Ishikawa (cell line): ENCODE measurements at regions not wholly inside any gene's neighbourhood (a gene's known extent, or its start where the extent isn't known, plus 50 kb on each side); places are given as distances from the start of the nearest gene placed in this dataset.

Source experiments
- CEBPB ChIP-seq: IDR thresholded peaks from 2 replicates; pipeline ENCODE4 v1.6.1; 2012
- CREB1 ChIP-seq: IDR thresholded peaks from 2 replicates; pipeline ENCODE4 v1.6.1; 2012; ENCODE audit warnings: low read depth
- EGR1 ChIP-seq: IDR thresholded peaks from 2 replicates; pipeline ENCODE4 v1.6.1; 2012
- EP300 ChIP-seq: IDR thresholded peaks from 2 replicates; pipeline ENCODE4 v1.6.1; 2012; ENCODE audit warnings: borderline replicate concordance
- FOXM1 ChIP-seq: IDR thresholded peaks from 2 replicates; pipeline ENCODE4 v1.6.1; 2012; ENCODE audit warnings: low read depth, borderline replicate concordance
- NFIC ChIP-seq: IDR thresholded peaks from 2 replicates; pipeline ENCODE4 v1.6.1; 2012
- RAD21 ChIP-seq: IDR thresholded peaks from 2 replicates; pipeline ENCODE4 v1.6.1; 2012; ENCODE audit warnings: low read depth
- TAF1 ChIP-seq: IDR thresholded peaks from 2 replicates; pipeline ENCODE4 v1.6.1; 2012; ENCODE audit warnings: low read depth, mild to moderate bottlenecking
- TCF12 ChIP-seq: IDR thresholded peaks from 2 replicates; pipeline ENCODE4 v1.6.1; 2012; ENCODE audit warnings: low read depth
- TEAD4 ChIP-seq: IDR thresholded peaks from 2 replicates; pipeline ENCODE4 v1.6.1; 2012
- YY1 ChIP-seq: IDR thresholded peaks from 2 replicates; pipeline ENCODE4 v1.6.1; 2012; ENCODE audit warnings: low read depth
- ZBTB7A ChIP-seq: IDR thresholded peaks from 2 replicates; pipeline ENCODE4 v1.6.1; 2012; ENCODE audit warnings: low read depth
- TF ChIP-seq, protein P1 (sequence below): IDR thresholded peaks from 2 replicates; pipeline ENCODE4 v1.6.1; 2012
- TF ChIP-seq, protein P2 (sequence below): IDR thresholded peaks from 2 replicates; pipeline ENCODE4 v1.6.1; 2012
- TF ChIP-seq, protein P3 (sequence below): IDR thresholded peaks from 2 replicates; pipeline ENCODE4 v1.6.1; 2012; ENCODE audit warnings: low read depth, mild to moderate bottlenecking

DNA sequence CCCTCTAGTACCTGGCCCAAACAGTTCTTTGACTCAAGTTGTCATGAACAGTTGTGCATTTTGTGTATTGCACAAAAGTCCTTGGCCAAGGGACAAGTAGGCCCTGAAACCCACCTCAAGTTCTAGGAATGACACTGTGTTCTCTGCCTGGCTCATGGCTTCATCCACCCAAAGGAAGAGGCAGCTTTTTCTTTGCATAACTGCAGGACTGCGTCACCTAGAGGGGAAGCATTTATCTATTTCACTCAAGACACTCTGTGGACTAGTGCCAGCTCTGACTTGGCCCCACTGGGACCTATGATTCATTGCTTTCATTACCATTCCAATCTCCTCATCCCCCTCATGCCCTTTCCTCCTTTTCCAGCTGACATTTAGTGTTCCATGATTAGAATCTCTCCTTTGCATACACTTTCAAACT lies 119.3 kb upstream of the SIX2 start:
- TF ChIP-seq CEBPB (no peak), FOXM1 (no peak), EGR1 (no peak), YY1 (no peak), NFIC (no peak), RAD21 (no peak), TEAD4 (no peak), ZBTB7A (no peak)
- TF ChIP-seq, protein P1, sequence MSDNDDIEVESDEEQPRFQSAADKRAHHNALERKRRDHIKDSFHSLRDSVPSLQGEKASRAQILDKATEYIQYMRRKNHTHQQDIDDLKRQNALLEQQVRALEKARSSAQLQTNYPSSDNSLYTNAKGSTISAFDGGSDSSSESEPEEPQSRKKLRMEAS, result no peak
- TF ChIP-seq, protein P2, sequence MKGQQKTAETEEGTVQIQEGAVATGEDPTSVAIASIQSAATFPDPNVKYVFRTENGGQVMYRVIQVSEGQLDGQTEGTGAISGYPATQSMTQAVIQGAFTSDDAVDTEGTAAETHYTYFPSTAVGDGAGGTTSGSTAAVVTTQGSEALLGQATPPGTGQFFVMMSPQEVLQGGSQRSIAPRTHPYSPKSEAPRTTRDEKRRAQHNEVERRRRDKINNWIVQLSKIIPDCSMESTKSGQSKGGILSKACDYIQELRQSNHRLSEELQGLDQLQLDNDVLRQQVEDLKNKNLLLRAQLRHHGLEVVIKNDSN, result no peak

DNA sequence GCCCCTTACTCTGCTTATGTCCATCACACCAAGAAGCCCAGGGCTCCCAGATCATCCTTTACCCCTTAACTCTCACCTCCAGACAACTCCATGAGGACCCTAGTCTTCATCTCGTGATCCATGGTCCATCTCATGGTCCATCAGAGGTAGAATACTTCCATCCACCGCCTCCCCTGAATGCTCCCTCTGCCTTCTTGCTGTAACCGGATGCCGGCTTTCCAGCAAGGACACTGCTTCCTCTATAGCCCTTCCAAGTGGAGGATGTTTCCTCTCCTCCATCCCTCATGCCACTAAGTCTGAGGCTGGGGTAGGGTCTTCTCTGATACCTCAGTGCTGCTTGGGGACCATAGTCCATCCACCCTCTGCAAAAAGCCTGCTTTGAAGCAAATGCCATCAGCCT lies 118.6 kb upstream of the SIX2 start:
- TF ChIP-seq, protein P3, sequence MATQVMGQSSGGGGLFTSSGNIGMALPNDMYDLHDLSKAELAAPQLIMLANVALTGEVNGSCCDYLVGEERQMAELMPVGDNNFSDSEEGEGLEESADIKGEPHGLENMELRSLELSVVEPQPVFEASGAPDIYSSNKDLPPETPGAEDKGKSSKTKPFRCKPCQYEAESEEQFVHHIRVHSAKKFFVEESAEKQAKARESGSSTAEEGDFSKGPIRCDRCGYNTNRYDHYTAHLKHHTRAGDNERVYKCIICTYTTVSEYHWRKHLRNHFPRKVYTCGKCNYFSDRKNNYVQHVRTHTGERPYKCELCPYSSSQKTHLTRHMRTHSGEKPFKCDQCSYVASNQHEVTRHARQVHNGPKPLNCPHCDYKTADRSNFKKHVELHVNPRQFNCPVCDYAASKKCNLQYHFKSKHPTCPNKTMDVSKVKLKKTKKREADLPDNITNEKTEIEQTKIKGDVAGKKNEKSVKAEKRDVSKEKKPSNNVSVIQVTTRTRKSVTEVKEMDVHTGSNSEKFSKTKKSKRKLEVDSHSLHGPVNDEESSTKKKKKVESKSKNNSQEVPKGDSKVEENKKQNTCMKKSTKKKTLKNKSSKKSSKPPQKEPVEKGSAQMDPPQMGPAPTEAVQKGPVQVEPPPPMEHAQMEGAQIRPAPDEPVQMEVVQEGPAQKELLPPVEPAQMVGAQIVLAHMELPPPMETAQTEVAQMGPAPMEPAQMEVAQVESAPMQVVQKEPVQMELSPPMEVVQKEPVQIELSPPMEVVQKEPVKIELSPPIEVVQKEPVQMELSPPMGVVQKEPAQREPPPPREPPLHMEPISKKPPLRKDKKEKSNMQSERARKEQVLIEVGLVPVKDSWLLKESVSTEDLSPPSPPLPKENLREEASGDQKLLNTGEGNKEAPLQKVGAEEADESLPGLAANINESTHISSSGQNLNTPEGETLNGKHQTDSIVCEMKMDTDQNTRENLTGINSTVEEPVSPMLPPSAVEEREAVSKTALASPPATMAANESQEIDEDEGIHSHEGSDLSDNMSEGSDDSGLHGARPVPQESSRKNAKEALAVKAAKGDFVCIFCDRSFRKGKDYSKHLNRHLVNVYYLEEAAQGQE, result no peak
- TF ChIP-seq, protein P1, result no peak
- TF ChIP-seq TAF1, result no peak
- no peak for TF ChIP-seq TCF12
- no peak for TF ChIP-seq EGR1
- TF ChIP-seq TEAD4, result no peak
- TF ChIP-seq YY1, result no peak
- TF ChIP-seq NFIC, result no peak
- TF ChIP-seq CREB1, result no peak
- no peak for TF ChIP-seq RAD21
- TF ChIP-seq, protein P2, result no peak
- no peak for TF ChIP-seq EP300
- TF ChIP-seq ZBTB7A, result no peak
- no peak for TF ChIP-seq CEBPB
- TF ChIP-seq FOXM1, result no peak

DNA sequence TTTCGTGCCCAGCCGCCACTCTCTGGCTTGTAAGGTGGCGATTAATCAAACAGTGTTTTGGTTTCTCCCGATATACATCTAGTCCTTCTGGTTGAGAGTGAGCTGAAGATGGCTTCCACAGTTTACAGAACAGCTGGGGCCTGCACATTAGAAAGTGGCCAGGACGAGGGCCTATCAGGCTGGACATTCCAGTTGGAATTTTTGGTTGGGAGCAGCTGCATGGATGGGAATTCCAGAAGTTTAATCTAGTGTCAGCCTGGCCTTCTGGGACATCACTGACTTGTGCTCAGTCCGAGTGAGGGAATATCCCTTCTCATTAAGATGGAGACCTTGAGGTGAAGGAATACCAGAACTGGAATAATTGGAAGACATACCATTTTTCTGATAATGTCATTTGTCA lies 118.1 kb upstream of the SIX2 start:
- no peak for TF ChIP-seq CEBPB
- no peak for TF ChIP-seq EP300
- TF ChIP-seq YY1, result no peak
- no peak for TF ChIP-seq TAF1
- TF ChIP-seq, protein P2, result no peak
- TF ChIP-seq RAD21, result no peak
- TF ChIP-seq, protein P3, result no peak
- no peak for TF ChIP-seq TEAD4

DNA sequence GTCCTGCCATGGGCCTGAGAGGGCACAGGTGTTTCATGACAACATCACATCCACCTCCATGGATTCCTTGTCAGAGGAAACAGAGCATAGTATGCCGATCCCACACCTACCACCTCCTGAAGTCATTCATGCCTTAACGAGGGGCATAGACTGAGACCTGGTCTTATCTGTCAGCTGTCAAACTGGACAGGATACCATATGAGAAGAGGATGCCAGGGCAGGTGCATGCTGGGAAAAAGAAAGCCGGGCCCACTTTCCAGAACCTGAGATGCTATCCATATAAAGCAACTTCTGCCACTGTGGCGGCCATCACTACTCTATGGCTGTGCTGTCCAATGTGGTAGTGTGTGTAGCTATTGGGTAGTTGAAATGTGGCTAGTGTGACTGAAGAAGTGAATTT lies 116.0 kb upstream of the SIX2 start:
- TF ChIP-seq ZBTB7A (no peak), TCF12 (no peak), CREB1 (no peak), RAD21 (no peak), TEAD4 (no peak), EGR1 (no peak), EP300 (no peak), CEBPB (no peak), FOXM1 (no peak), TAF1 (no peak), YY1 (no peak), NFIC (no peak)
- TF ChIP-seq, protein P2, result no peak
- TF ChIP-seq, protein P1, result no peak
- TF ChIP-seq, protein P3, result no peak
